ENCODE measurements at regions not wholly inside any gene's neighbourhood (a gene's known extent, or its start where the extent isn't known, plus 50 kb on each side); places are given as distances from the start of the nearest gene placed in this dataset.

DNA sequence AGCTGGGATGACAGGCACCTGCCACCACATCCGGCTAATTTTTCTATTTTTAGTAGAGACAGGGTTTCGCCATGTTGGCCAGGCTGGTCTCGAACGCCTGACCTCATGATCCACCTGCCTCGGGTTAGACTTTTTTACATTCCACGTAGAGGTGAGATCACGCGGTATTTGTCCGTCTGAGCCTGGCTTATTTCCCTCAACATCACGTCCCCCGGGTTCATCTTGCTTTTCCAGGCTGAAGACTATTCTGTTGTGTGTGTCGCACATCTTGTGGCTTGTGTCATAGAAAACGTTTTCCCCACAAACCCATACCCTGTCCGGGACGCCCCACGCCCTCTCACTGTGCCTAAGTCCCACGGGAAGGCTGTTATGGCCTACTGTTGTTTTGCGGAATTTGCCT, 185.3 kb downstream of the CRLF2 start:
- Histone ChIP-seq H2AK9ac (replicated peaks; ENCODE audit: low read depth, low read length, poor library complexity) (no peak overlapping the region), H2BK120ac (ENCODE audit: low read depth, low read length) (no peak overlapping the region), H3K4me1 (ENCODE audit: control insufficient read depth, insufficient read depth, low read length) (no peaks in the 10 kb centered on the region), H3K79me1 (ENCODE audit: low read depth in 1 of 2, low read length in 2 of 2) (no peaks in the 10 kb centered on the region), H3K9me3 (ENCODE audit: control insufficient read depth, insufficient read depth, low read length) (peaks cover 39% of the 10 kb centered on the region; the same call in 1 of the 2 replicates), H3K36me3 (ENCODE audit: control insufficient read depth, insufficient read depth, low read length) (no peaks in the 10 kb centered on the region), H2BK5ac (ENCODE audit: low read depth, low read length, poor library complexity, severe bottlenecking) (no peak overlapping the region), H3K9me1 (ENCODE audit: insufficient read depth, low read length) (no peaks in the 10 kb centered on the region), H3K4me2 (ENCODE audit: low read depth, low read length) (no peak overlapping the region), H3K14ac (replicated peaks; ENCODE audit: low read depth, low read length) (no peak overlapping the region), H2BK15ac (ENCODE audit: low read depth, low read length) (no peak overlapping the region), H3K9ac (ENCODE audit: low read depth, low read length) (no peak overlapping the region), H3K4me3 (ENCODE audit: insufficient read depth, low read depth, low read length) (no peak overlapping the region), H2AFZ (replicated peaks; ENCODE audit: low read length, poor library complexity) (no peak overlapping the region), H4K5ac (ENCODE audit: low read depth, low read length) (no peak overlapping the region), H4K91ac (ENCODE audit: insufficient read depth, low read depth, low read length) (no peak overlapping the region), H3K18ac (ENCODE audit: low read depth, low read length) (no peak overlapping the region), H2AK5ac (ENCODE audit: low read depth, low read length) (no peak overlapping the region), H3K56ac (ENCODE audit: extremely low read depth, insufficient read depth, low read length) (no peak overlapping the region), H2BK20ac (ENCODE audit: low read depth, low read length) (no peak overlapping the region), H3K4ac (ENCODE audit: low read depth, low read length) (no peak overlapping the region), H4K8ac (ENCODE audit: low read depth in 2 of 2, low read length in 2 of 2) (no peak overlapping the region), H3K27ac (ENCODE audit: insufficient read depth, low read length) (no peak overlapping the region), H3K27me3 (ENCODE audit: control insufficient read depth, insufficient read depth, low read length) (no peaks in the 10 kb centered on the region), H4K20me1 (ENCODE audit: insufficient read depth, low read length) (no peaks in the 10 kb centered on the region), H3K23ac (ENCODE audit: low read depth, low read length) (no peak overlapping the region)
- BruUV-seq (replicated peaks), result no TSS peak
- no peak for TF ChIP-seq POLR2A (IDR thresholded peaks at IDR 0.05; ENCODE audit: low read depth, low read length)
- TF ChIP-seq NFE2L2 (IDR thresholded peaks at IDR 0.05; ENCODE audit: low read depth, low read length), result no peak
- no peak for TF ChIP-seq CHD1 (IDR thresholded peaks at IDR 0.05; ENCODE audit: low read depth, low read length)
- no peak for TF ChIP-seq CTCF (conservative IDR thresholded peaks at IDR 0.05; ENCODE audit: low read depth, low read length)
- TF ChIP-seq FOS (IDR thresholded peaks at IDR 0.05; ENCODE audit: low read depth, low read length), result no peak
- no peak for TF ChIP-seq RAD21 (IDR thresholded peaks at IDR 0.05; ENCODE audit: low read length)
- no peak for TF ChIP-seq RCOR1 (IDR thresholded peaks at IDR 0.05; ENCODE audit: insufficient replicate concordance, low read length)
- no peak for TF ChIP-seq ELK1 (IDR thresholded peaks at IDR 0.05; ENCODE audit: borderline replicate concordance, low read depth, low read length)
- no peak for TF ChIP-seq RFX5 (IDR thresholded peaks at IDR 0.05; ENCODE audit: low read depth, low read length)
- no peak for TF ChIP-seq MXI1 (IDR thresholded peaks at IDR 0.05; ENCODE audit: borderline replicate concordance, low read depth, low read length)
- TF ChIP-seq, protein P1, sequence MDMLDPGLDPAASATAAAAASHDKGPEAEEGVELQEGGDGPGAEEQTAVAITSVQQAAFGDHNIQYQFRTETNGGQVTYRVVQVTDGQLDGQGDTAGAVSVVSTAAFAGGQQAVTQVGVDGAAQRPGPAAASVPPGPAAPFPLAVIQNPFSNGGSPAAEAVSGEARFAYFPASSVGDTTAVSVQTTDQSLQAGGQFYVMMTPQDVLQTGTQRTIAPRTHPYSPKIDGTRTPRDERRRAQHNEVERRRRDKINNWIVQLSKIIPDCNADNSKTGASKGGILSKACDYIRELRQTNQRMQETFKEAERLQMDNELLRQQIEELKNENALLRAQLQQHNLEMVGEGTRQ (IDR thresholded peaks at IDR 0.05; ENCODE audit: low read depth, low read length), result no peak
- no peak for TF ChIP-seq MAFK (IDR thresholded peaks at IDR 0.05; ENCODE audit: low read depth, low read length)
- TF ChIP-seq SMC3 (IDR thresholded peaks at IDR 0.05; ENCODE audit: low read depth, low read length), result no peak
- no peak for TF ChIP-seq CEBPB (IDR thresholded peaks at IDR 0.05; ENCODE audit: low read depth, low read length)
- no peak for TF ChIP-seq MAZ (IDR thresholded peaks at IDR 0.05; ENCODE audit: borderline replicate concordance, low read depth, low read length)
- no peak for TF ChIP-seq BHLHE40 (IDR thresholded peaks at IDR 0.05; ENCODE audit: low read depth, low read length)
- intact Hi-C loops (cut with micrococcal nuclease) (no loop called here), dilution Hi-C loops (cut with HindIII; ENCODE audit: low sequenced_read_pairs, unreplicated experiment) (no loop called here), in situ Hi-C loops (cut with MboI; ENCODE audit: low sequenced_read_pairs) (no loop called here)
- ChIA-PET CTCF (no interaction called here), POLR2A (ENCODE audit: unreplicated experiment) (no interaction called here)
- WGBS, 2 experiments (ENCODE audit: extremely low coverage in 2 of 2, insufficient read length in 1 of 2), result no CpG with 5 or more reads among the region's 18 CpGs
- DNase-seq, result no peak
- ATAC-seq (ENCODE audit: low read depth), result no peak
